ENCODE measurements at regions not wholly inside any gene's neighbourhood (a gene's known extent, or its start where the extent isn't known, plus 50 kb on each side); places are given as distances from the start of the nearest gene placed in this dataset.

- Histone ChIP-seq H3K9me3 (ENCODE audit: control insufficient read depth in 2 of 2, insufficient read depth in 1 of 2, low read depth in 1 of 2, low read length in 1 of 2) (no peaks in the 10 kb centered on the region), H3K4me3 (ENCODE audit: low read depth in 1 of 3, low read length in 3 of 3) (no peak overlapping the region), H3K27ac (ENCODE audit: low read depth in 1 of 3, low read length in 2 of 3) (no peak overlapping the region), H3K36me3 (ENCODE audit: control insufficient read depth in 3 of 3, insufficient read depth in 2 of 3, low read depth in 1 of 3, low read length in 3 of 3) (no peaks in the 10 kb centered on the region), H3K4me1 (ENCODE audit: control insufficient read depth in 3 of 3, insufficient read depth in 2 of 3, low read depth in 1 of 3, low read length in 2 of 3) (no peaks in the 10 kb centered on the region), H3K27me3 (ENCODE audit: control insufficient read depth in 3 of 3, insufficient read depth in 3 of 3, low read length in 3 of 3) (no peaks in the 10 kb centered on the region)
- FAIRE-seq (no peak), DNase-seq (no peak)
- 73 to 88% (median 81%) methylated on average over 1 of the region's 1 CpG for WGBS, 3 donors
Observed at GRCh38 chr11:25667871-25668270, 664.1 kb upstream of the ANO3 start.

GRCh38 chr11:25691959-25692358 is 640.0 kb upstream of the ANO3 start:
- Histone ChIP-seq H3K36me3 (ENCODE audit: control insufficient read depth in 3 of 3, insufficient read depth in 2 of 3, low read depth in 1 of 3, low read length in 3 of 3) (no peaks in the 10 kb centered on the region), H3K9me3 (ENCODE audit: control insufficient read depth in 2 of 2, insufficient read depth in 1 of 2, low read depth in 1 of 2, low read length in 1 of 2) (no peaks in the 10 kb centered on the region), H3K27me3 (ENCODE audit: control insufficient read depth in 3 of 3, insufficient read depth in 3 of 3, low read length in 3 of 3) (no peaks in the 10 kb centered on the region), H3K4me3 (ENCODE audit: low read depth in 1 of 3, low read length in 3 of 3) (no peak overlapping the region), H3K4me1 (ENCODE audit: control insufficient read depth in 3 of 3, insufficient read depth in 2 of 3, low read depth in 1 of 3, low read length in 2 of 3) (no peaks in the 10 kb centered on the region), H3K27ac (ENCODE audit: low read depth in 1 of 3, low read length in 2 of 3) (no peak overlapping the region)
- no peak for DNase-seq
- WGBS, 3 donors, result 85 to 86% (median 85%) methylated on average over 8 of the region's 8 CpGs
- no peak for FAIRE-seq

GRCh38 chr11:25702417-25702816 is 629.5 kb upstream of the ANO3 start:
- no peak for FAIRE-seq
- no peaks in the 10 kb centered on the region for H3K36me3 ChIP-seq (ENCODE audit: control insufficient read depth in 3 of 3, insufficient read depth in 2 of 3, low read depth in 1 of 3, low read length in 3 of 3)
- H3K27me3 ChIP-seq (ENCODE audit: control insufficient read depth in 3 of 3, insufficient read depth in 3 of 3, low read length in 3 of 3), result no peaks in the 10 kb centered on the region
- no peak for DNase-seq
- H3K9me3 ChIP-seq (ENCODE audit: control insufficient read depth in 2 of 2, insufficient read depth in 1 of 2, low read depth in 1 of 2, low read length in 1 of 2), result no peaks in the 10 kb centered on the region
- no peak overlapping the region for H3K4me3 ChIP-seq (ENCODE audit: low read depth in 1 of 3, low read length in 3 of 3)
- H3K4me1 ChIP-seq (ENCODE audit: control insufficient read depth in 3 of 3, insufficient read depth in 2 of 3, low read depth in 1 of 3, low read length in 2 of 3), result no peaks in the 10 kb centered on the region
- no peak overlapping the region for H3K27ac ChIP-seq (ENCODE audit: low read depth in 1 of 3, low read length in 2 of 3)
- 86 to 97% (median 95%) methylated on average over 1 of the region's 1 CpG for WGBS, 3 donors

DNA sequence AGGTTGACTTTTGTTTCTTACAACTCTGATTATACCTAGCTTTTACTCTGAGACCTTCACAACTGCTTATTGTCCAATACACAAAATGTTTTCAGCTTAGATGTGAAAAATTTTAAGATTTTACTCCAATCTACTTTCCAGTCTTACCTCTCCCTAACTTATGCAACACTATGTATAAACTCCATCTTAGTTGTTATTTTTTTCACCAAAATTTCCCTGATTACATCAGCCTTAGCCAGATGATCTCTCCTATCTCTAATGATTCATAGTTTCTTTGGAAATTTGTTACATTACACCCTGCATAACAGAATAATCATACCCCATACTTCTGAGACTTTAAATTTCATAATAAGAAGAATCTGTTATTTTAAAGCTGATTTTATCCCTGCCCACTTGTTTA is 621.0 kb upstream of the ANO3 start:
- Histone ChIP-seq H3K4me3 (ENCODE audit: low read depth in 1 of 3, low read length in 3 of 3) (no peak overlapping the region), H3K4me1 (ENCODE audit: control insufficient read depth in 3 of 3, insufficient read depth in 2 of 3, low read depth in 1 of 3, low read length in 2 of 3) (no peaks in the 10 kb centered on the region), H3K27me3 (ENCODE audit: control insufficient read depth in 3 of 3, insufficient read depth in 3 of 3, low read length in 3 of 3) (no peaks in the 10 kb centered on the region), H3K36me3 (ENCODE audit: control insufficient read depth in 3 of 3, insufficient read depth in 2 of 3, low read depth in 1 of 3, low read length in 3 of 3) (no peaks in the 10 kb centered on the region), H3K27ac (ENCODE audit: low read depth in 1 of 3, low read length in 2 of 3) (no peak overlapping the region), H3K9me3 (ENCODE audit: control insufficient read depth in 2 of 2, insufficient read depth in 1 of 2, low read depth in 1 of 2, low read length in 1 of 2) (no peaks in the 10 kb centered on the region)
- no peak for FAIRE-seq
- no peak for DNase-seq

DNA sequence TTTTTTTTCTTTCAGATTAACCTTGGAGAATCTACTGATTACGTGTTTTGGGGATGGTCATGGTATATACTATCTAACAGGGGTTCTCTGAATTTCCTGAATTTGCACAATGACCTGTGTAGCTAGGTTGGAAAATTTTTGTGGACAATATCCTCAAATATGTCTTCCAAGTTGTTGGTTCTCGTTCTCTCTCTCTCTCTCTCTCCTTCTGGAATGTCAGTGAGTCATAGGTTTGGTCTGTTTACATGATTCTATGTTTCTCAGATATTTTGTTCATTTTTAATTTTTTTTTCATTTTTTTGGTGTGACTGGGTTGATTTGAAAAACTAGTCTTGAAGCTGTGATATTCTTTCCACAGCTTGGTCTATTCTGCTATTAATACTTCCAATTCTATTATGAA is 604.0 kb upstream of the ANO3 start:
- Histone ChIP-seq H3K36me3 (ENCODE audit: control insufficient read depth in 3 of 3, insufficient read depth in 2 of 3, low read depth in 1 of 3, low read length in 3 of 3) (no peaks in the 10 kb centered on the region), H3K9me3 (ENCODE audit: control insufficient read depth in 2 of 2, insufficient read depth in 1 of 2, low read depth in 1 of 2, low read length in 1 of 2) (peaks cover 0 to 3% of the 10 kb centered on the region in 2 donors), H3K27me3 (ENCODE audit: control insufficient read depth in 3 of 3, insufficient read depth in 3 of 3, low read length in 3 of 3) (no peaks in the 10 kb centered on the region), H3K27ac (ENCODE audit: low read depth in 1 of 3, low read length in 2 of 3) (no peak overlapping the region), H3K4me3 (ENCODE audit: low read depth in 1 of 3, low read length in 3 of 3) (no peak overlapping the region), H3K4me1 (ENCODE audit: control insufficient read depth in 3 of 3, insufficient read depth in 2 of 3, low read depth in 1 of 3, low read length in 2 of 3) (no peaks in the 10 kb centered on the region)
- WGBS, 3 donors, result 67 to 77% (median 75%) methylated on average over 2 of the region's 2 CpGs
- no peak for DNase-seq
- FAIRE-seq, result no peak

DNA sequence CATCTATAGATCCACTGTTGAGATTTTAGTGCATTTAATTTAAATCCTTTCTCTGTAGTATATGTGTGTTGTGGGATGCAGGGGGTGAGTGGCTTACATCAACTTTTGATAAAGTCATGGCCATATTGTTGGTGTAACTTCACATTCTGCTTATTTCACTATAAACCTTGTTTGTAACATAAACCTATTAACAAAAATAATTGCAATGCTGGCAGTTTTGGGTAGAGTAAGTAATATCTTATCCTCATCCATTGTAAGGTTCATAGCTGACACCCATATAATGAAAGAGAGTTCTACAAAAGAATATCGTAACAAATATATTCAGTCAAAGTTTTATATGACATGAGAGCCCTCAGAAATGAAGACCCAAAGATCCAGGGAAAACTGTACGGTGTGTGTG is 601.7 kb upstream of the ANO3 start:
- H3K9me3 ChIP-seq (ENCODE audit: control insufficient read depth in 2 of 2, insufficient read depth in 1 of 2, low read depth in 1 of 2, low read length in 1 of 2), result peaks cover 0 to 3% of the 10 kb centered on the region in 2 donors
- H3K36me3 ChIP-seq (ENCODE audit: control insufficient read depth in 3 of 3, insufficient read depth in 2 of 3, low read depth in 1 of 3, low read length in 3 of 3), result no peaks in the 10 kb centered on the region
- H3K27me3 ChIP-seq (ENCODE audit: control insufficient read depth in 3 of 3, insufficient read depth in 3 of 3, low read length in 3 of 3), result no peaks in the 10 kb centered on the region
- DNase-seq (no peak), FAIRE-seq (no peak)
- H3K4me3 ChIP-seq (ENCODE audit: low read depth in 1 of 3, low read length in 3 of 3), result no peak overlapping the region
- WGBS, 3 donors, result 83 to 94% (median 93%) methylated on average over 2 of the region's 2 CpGs
- no peaks in the 10 kb centered on the region for H3K4me1 ChIP-seq (ENCODE audit: control insufficient read depth in 3 of 3, insufficient read depth in 2 of 3, low read depth in 1 of 3, low read length in 2 of 3)
- H3K27ac ChIP-seq (ENCODE audit: low read depth in 1 of 3, low read length in 2 of 3), result no peak overlapping the region

GRCh38 chr11:25733777-25734176 is 598.2 kb upstream of the ANO3 start:
- Histone ChIP-seq H3K4me3 (ENCODE audit: low read depth in 1 of 3, low read length in 3 of 3) (no peak overlapping the region), H3K27me3 (ENCODE audit: control insufficient read depth in 3 of 3, insufficient read depth in 3 of 3, low read length in 3 of 3) (no peaks in the 10 kb centered on the region), H3K36me3 (ENCODE audit: control insufficient read depth in 3 of 3, insufficient read depth in 2 of 3, low read depth in 1 of 3, low read length in 3 of 3) (no peaks in the 10 kb centered on the region), H3K27ac (ENCODE audit: low read depth in 1 of 3, low read length in 2 of 3) (no peak overlapping the region), H3K9me3 (ENCODE audit: control insufficient read depth in 2 of 2, insufficient read depth in 1 of 2, low read depth in 1 of 2, low read length in 1 of 2) (peaks cover 0 to under 1% of the 10 kb centered on the region in 2 donors), H3K4me1 (ENCODE audit: control insufficient read depth in 3 of 3, insufficient read depth in 2 of 3, low read depth in 1 of 3, low read length in 2 of 3) (no peaks in the 10 kb centered on the region)
- 8 to 21% (median 17%) methylated on average over 2 of the region's 2 CpGs for whole genome bisulfite sequencing, 3 donors
- DNase-seq, result no peak
- FAIRE-seq, result no peak

DNA sequence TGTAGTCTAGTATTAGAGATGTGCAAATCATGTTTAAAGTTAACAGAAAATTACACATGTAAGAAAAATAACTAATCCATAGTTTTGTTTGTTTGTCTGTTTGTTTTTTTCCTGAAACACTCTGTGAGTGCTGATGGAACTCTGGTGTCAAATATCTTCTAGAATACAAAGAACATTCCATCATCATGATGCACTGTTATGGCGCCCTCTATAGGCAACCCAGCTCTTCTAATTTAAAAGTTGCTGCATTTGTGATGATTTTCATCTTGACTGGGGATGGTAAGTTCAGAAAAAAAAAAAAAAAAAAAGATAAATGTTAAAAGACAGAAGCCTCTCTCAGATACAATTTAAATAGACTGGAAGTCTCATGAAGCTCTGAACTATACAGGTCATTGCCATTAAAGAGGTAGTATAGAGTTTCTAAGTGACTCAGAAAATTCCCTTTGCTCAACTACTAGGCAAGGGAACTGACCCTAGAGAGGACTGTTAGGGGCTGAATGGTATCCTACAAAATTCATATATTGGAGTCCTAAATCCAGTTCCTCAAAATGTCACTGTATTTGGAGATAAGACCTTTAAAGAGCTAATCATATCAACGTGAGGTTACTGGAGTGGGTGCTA is 597.2 kb upstream of the ANO3 start:
- 13 to 28% (median 22%) methylated on average over 2 of the region's 2 CpGs for WGBS, 3 donors

GRCh38 chr11:25737071-25737675 is 594.8 kb upstream of the ANO3 start:
- no peak overlapping the region for H3K4me3 ChIP-seq (ENCODE audit: low read depth in 1 of 3, low read length in 3 of 3)
- no peaks in the 10 kb centered on the region for H3K36me3 ChIP-seq (ENCODE audit: control insufficient read depth in 3 of 3, insufficient read depth in 2 of 3, low read depth in 1 of 3, low read length in 3 of 3)
- no peak overlapping the region for H3K27ac ChIP-seq (ENCODE audit: low read depth in 1 of 3, low read length in 2 of 3)
- 30 to 60% (median 50%) methylated on average over 3 of the region's 3 CpGs for WGBS, 3 donors
- no peaks in the 10 kb centered on the region for H3K9me3 ChIP-seq (ENCODE audit: control insufficient read depth in 2 of 2, insufficient read depth in 1 of 2, low read depth in 1 of 2, low read length in 1 of 2)
- H3K27me3 ChIP-seq (ENCODE audit: control insufficient read depth in 3 of 3, insufficient read depth in 3 of 3, low read length in 3 of 3), result no peaks in the 10 kb centered on the region
- DNase-seq (no peak), FAIRE-seq (no peak)
- no peaks in the 10 kb centered on the region for H3K4me1 ChIP-seq (ENCODE audit: control insufficient read depth in 3 of 3, insufficient read depth in 2 of 3, low read depth in 1 of 3, low read length in 2 of 3)

More for the DNA sequence above, 597.2 kb upstream of the ANO3 start:
- no peaks in the 10 kb centered on the region for H3K9me3 ChIP-seq (ENCODE audit: control insufficient read depth in 2 of 2, insufficient read depth in 1 of 2, low read depth in 1 of 2, low read length in 1 of 2)
- no peak overlapping the region for H3K27ac ChIP-seq (ENCODE audit: low read depth in 1 of 3, low read length in 2 of 3)
- FAIRE-seq (no peak), DNase-seq (no peak)
- no peaks in the 10 kb centered on the region for H3K27me3 ChIP-seq (ENCODE audit: control insufficient read depth in 3 of 3, insufficient read depth in 3 of 3, low read length in 3 of 3)
- no peaks in the 10 kb centered on the region for H3K36me3 ChIP-seq (ENCODE audit: control insufficient read depth in 3 of 3, insufficient read depth in 2 of 3, low read depth in 1 of 3, low read length in 3 of 3)
- no peak overlapping the region for H3K4me3 ChIP-seq (ENCODE audit: low read depth in 1 of 3, low read length in 3 of 3)
- H3K4me1 ChIP-seq (ENCODE audit: control insufficient read depth in 3 of 3, insufficient read depth in 2 of 3, low read depth in 1 of 3, low read length in 2 of 3), result no peaks in the 10 kb centered on the region
